Heart right ventricle (tissue), 16 donors: ENCODE measurements at regions not wholly inside any gene's neighbourhood (a gene's known extent, or its start where the extent isn't known, plus 50 kb on each side); places are given as distances from the start of the nearest gene placed in this dataset.

Source experiments
- ATAC-seq, 8 donors: fragments of 200-7000 bp; cut with Tn5 transposase; one replicate each; pipeline ENCODE4 v1.9.1; 2020; ENCODE audit warnings: mild to moderate bottlenecking in 8 of 8, moderate library complexity in 8 of 8, moderate number of reproducible peaks in 1 of 8
- DNase-seq, 2 donors: peaks; one replicate each; pipeline ENCODE4 v3.0.0-alpha.2; 2020
- H3K27ac ChIP-seq, 10 donors: fragments of 200-600 bp; sonication (generic) in 2 of 10; one replicate each; pipeline versions ENCODE4 v1.5.0 to v1.8.0; 2020 to 2022; ENCODE audit warnings: mild to moderate bottlenecking in 3 of 10
- H3K27me3 ChIP-seq, 7 donors: fragments of 200-600 bp; one replicate each; pipeline ENCODE4 v1.8.0; 2021 to 2022; ENCODE audit warnings: mild to moderate bottlenecking in 2 of 7
- H3K36me3 ChIP-seq, 9 donors: fragments of 200-600 bp; sonication (generic) in 1 of 9; one replicate each; pipeline versions ENCODE4 v1.5.0 to v1.8.0; 2020 to 2022; ENCODE audit warnings: mild to moderate bottlenecking in 2 of 9
- H3K4me1 ChIP-seq, 9 donors: fragments of 200-600 bp; sonication (generic) in 1 of 9; one replicate each; pipeline versions ENCODE4 v1.5.0 to v1.8.0; 2020 to 2022; ENCODE audit warnings: mild to moderate bottlenecking in 4 of 9
- H3K4me3 ChIP-seq, 10 donors: fragments of 200-600 bp; sonication (generic) in 2 of 10; one replicate each; pipeline versions ENCODE4 v1.5.0 to v1.8.0; 2020 to 2022; ENCODE audit warnings: mild to moderate bottlenecking in 7 of 10, moderate library complexity in 2 of 10
- H3K9me3 ChIP-seq, 11 donors: fragments of 200-600 bp in 10 of 11; sonication (generic) in 2 of 11; one replicate each; pipeline versions ENCODE4 v1.5.0 to v1.8.0; 2013 to 2022; ENCODE audit warnings: mild to moderate bottlenecking in 2 of 11, control low read depth in 1 of 11, moderate library complexity in 1 of 11
- CTCF ChIP-seq, 9 donors: fragments of 200-600 bp; sonication (generic) in 2 of 9; IDR thresholded peaks; one replicate each; pipeline versions ENCODE4 v1.5.0 to v1.8.0; 2021 to 2022; ENCODE audit warnings: antibody characterized with exemption in 9 of 9, mild to moderate bottlenecking in 5 of 9, moderate library complexity in 1 of 9
- WGBS, 2 donors: extraction: QIAGEN DNeasy Blood & Tissue Kit; methylation state at CpG; one replicate each; pipeline ENCODE4 v1.1.7; 2013; ENCODE audit warnings: inconsistent platforms in 1 of 2; 5-methylcytosine and 5-hydroxymethylcytosine counted together
- intact Hi-C, 10 donors: fragments of 100-400 bp; cut with DNase I; formaldehyde crosslinking; loops; one replicate each; pipeline versions ENCODE4 v1.11.1 to v1.14.2; 2022
- donor health status: Arrhythmogenic right ventricular cardiomyopathy.
- donor health status: ischemic (EF 13 %, LVEDD 7.1; RV severe dilation, severe dysfunction).
- donor health status: healthy with polysubstance abuse.
- donor health status: DM: no; HTN: yes; CAD: no.
- donor health status: DM: no; HTN: no; CAD: no.
- donor health status: ischemic (EF 25% LVEDD 6.9; RV normal size, moderate dysfunction).
- donor health status: ischemic (EF 25% LVEDD 5.7; RV mildly dilated, moderate dysfunction).
- donor health status: healthy.
- donor health status: DM: yes; HTN: yes; CAD: no.
- donor health status: Ischemic cardiomyopathy.
- donor health status: ischemic (EF 35%, LVEDD 5.7; RV mildly dilated, moderate dysfunction).
- donor health status: nonischemic (EF 11% LVEDD 7.7; RV severe dilation, severe dysfunction).
- donor health status: DM: yes; HTN: yes; CAD: no.
- donor health status: PGD.
- donor health status: ischemic (EF 29% LVEDD 5.4; RV normal size, mild dysfunction).
- donor health status: nonischemic (EF 23%, LVEDD 6.1; RV moderate dilation, normal function).

GRCh38 chr16:63617990-63618763 is 1503.7 kb downstream of the CDH11 start:
- intact Hi-C loops: no loop called here
- peak overlapping the region in 9 of 10 donors; percentile 37 to 62 (median 53) for H3K4me3 ChIP-seq

GRCh38 chr16:63617047-63617989 is 1504.5 kb downstream of the CDH11 start:
- peak overlapping the region; percentile 18 to 84 (median 67) for H3K27ac ChIP-seq
- peak; percentile 65 to 90 (median 76) for ATAC-seq
- DNase-seq: peak; percentile 8 to 50
- intact Hi-C loops: no loop called here
- peaks cover 0 to 14% (median 0%) of the 10 kb centered on the region in 11 donors for H3K9me3 ChIP-seq
- TF ChIP-seq CTCF (IDR thresholded peaks at IDR 0.05): no peak
- peak overlapping the region; percentile 19 to 62 (median 50) for H3K4me3 ChIP-seq
- H3K4me1 ChIP-seq: no peaks in the 10 kb centered on the region
- H3K27me3 ChIP-seq: peaks cover 0 to 8% (median 0%) of the 10 kb centered on the region in 7 donors
- WGBS, 2 donors: 24 to 27% methylated on average over 54 to 55 of the region's 55 CpGs
- H3K36me3 ChIP-seq: no peaks in the 10 kb centered on the region

More at GRCh38 chr16:63617990-63618763, 1503.7 kb downstream of the CDH11 start:
- peak; percentile 83 to 94 (median 88) for ATAC-seq
- WGBS, 2 donors: 89% methylated on average over 16 of the region's 16 CpGs
- TF ChIP-seq CTCF (IDR thresholded peaks at IDR 0.05): no peak
- Histone ChIP-seq H3K36me3 (no peaks in the 10 kb centered on the region), H3K27ac (peak overlapping the region in 9 of 10 donors; percentile 50 to 84 (median 67)), H3K4me1 (no peaks in the 10 kb centered on the region), H3K9me3 (peaks cover 0 to 14% (median 0%) of the 10 kb centered on the region in 11 donors), H3K27me3 (peaks cover 0 to 8% (median 0%) of the 10 kb centered on the region in 7 donors)
- peak; percentile 20 to 25 for DNase-seq

DNA sequence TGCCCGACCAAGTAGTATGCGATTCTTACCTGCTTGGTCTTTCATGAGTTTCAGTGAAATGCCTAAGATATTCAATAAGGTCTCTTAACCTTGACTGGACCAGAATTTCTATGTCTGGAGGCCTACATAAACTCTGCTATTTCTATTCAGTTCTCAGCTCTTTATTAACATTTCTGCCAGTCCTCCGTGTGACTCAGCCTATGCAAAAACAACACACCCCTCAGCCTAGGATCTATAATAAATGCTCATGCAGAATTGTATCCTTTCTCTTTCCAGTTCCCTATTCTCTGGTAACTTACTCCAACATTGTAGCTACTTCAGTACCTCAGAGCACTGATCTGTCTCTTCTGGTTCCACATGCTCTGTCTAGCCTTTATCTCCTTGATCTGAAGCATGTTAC is 1507.4 kb downstream of the CDH11 start:
- Histone ChIP-seq H3K27me3 (peaks cover 0 to 8% (median 0%) of the 10 kb centered on the region in 7 donors), H3K4me1 (no peaks in the 10 kb centered on the region), H3K4me3 (no peak overlapping the region), H3K27ac (peak overlapping the region in 1 of 10 donors; percentile 15), H3K9me3 (peaks cover 0 to 19% (median 3%) of the 10 kb centered on the region in 11 donors), H3K36me3 (no peaks in the 10 kb centered on the region)
- intact Hi-C loops: no loop called here
- no peak for ATAC-seq
- DNase-seq: no peak
- TF ChIP-seq CTCF (IDR thresholded peaks at IDR 0.05): no peak
- WGBS, 2 donors: 83 to 89% methylated on average over 3 of the region's 3 CpGs

DNA sequence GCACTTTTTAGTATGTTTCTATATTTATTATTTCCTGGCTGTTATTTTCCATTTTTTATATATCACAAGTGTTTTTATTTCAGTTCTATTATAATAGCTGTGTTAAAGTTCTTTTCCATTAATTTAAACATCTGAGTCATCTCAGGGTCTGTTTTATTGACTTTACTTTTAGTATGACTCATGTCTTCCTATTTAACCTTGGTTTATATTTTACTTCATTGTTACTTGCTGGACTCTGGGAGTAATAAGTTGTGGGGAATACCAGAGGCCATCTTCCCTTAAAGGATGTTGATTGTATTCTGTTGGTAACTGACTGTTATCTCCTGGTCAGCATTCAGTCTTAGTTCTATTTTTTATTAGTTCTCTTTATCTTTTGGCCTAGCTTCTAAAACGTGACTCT is 1508.2 kb downstream of the CDH11 start:
- Histone ChIP-seq H3K4me3 (no peak overlapping the region), H3K4me1 (no peaks in the 10 kb centered on the region), H3K27me3 (peaks cover 0 to 8% (median 0%) of the 10 kb centered on the region in 7 donors), H3K36me3 (no peaks in the 10 kb centered on the region), H3K9me3 (peaks cover 0 to 19% (median 3%) of the 10 kb centered on the region in 11 donors), H3K27ac (no peak overlapping the region)
- WGBS, 2 donors: 13 to 20% methylated on average over 1 of the region's 1 CpG
- ATAC-seq (no peak), DNase-seq (no peak)
- intact Hi-C loops: no loop called here
- TF ChIP-seq CTCF (IDR thresholded peaks at IDR 0.05): no peak
